Right lobe of liver (tissue), 4 donors: ENCODE measurements at regions not wholly inside any gene's neighbourhood (a gene's known extent, or its start where the extent isn't known, plus 50 kb on each side); places are given as distances from the start of the nearest gene placed in this dataset.

Experiments
- POLR2A ChIP-seq: fragments of 450-650 bp; IDR thresholded peaks from one replicate; pipeline ENCODE4 v1.6.1; 2017; ENCODE audit warnings: antibody characterized with exemption, mild to moderate bottlenecking
- TF ChIP-seq, protein P1 (sequence below), 4 donors: fragments of 200-600 bp in 3 of 4; fragments of 450-650 bp in 1 of 4; IDR thresholded peaks; one replicate each; pipeline versions ENCODE4 v1.5.1 to v1.8.0; 2016 to 2022; ENCODE audit warnings: antibody characterized with exemption in 4 of 4, mild to moderate bottlenecking in 2 of 4
- donor health status: DM: no; HTN: no; CAD: no.
- donor health status: DM: no; HTN: no; CAD: no.
- donor health status: DM: no; HTN: yes; CAD: no.

DNA sequence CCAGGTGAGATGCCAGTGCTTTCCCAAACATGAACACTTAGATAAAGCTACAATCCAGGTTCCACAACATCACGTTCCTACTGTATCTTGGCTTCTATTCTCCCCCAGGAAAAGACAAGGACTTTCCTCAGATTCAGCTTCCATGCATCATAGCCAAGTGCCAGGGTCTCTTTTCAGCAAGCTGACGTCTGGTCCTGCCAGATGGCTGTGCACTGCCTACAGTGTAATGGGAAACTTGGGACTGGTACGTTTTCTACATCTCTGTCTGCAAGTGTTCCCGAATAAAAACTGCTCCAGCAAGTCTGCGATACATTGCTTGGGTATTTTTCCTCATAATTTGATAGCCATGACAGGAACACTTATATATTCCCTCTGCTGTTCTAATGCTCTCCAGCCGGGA is 412.5 kb downstream of the FAM181B start:
- TF ChIP-seq, protein P1, sequence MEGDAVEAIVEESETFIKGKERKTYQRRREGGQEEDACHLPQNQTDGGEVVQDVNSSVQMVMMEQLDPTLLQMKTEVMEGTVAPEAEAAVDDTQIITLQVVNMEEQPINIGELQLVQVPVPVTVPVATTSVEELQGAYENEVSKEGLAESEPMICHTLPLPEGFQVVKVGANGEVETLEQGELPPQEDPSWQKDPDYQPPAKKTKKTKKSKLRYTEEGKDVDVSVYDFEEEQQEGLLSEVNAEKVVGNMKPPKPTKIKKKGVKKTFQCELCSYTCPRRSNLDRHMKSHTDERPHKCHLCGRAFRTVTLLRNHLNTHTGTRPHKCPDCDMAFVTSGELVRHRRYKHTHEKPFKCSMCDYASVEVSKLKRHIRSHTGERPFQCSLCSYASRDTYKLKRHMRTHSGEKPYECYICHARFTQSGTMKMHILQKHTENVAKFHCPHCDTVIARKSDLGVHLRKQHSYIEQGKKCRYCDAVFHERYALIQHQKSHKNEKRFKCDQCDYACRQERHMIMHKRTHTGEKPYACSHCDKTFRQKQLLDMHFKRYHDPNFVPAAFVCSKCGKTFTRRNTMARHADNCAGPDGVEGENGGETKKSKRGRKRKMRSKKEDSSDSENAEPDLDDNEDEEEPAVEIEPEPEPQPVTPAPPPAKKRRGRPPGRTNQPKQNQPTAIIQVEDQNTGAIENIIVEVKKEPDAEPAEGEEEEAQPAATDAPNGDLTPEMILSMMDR (IDR thresholded peaks at IDR 0.05), result no peak
- TF ChIP-seq POLR2A, result no peak
